ENCODE measurements at regions not wholly inside any gene's neighbourhood (a gene's known extent, or its start where the extent isn't known, plus 50 kb on each side); places are given as distances from the start of the nearest gene placed in this dataset.

GRCh38 chrY:12598783-12599182, 102.2 kb upstream of the USP9Y start:
- DNase-seq = no peak

GRCh38 chrY:12605426-12605825, 95.6 kb upstream of the USP9Y start:
- DNase-seq = no peak

- no peak for DNase-seq
Observed at GRCh38 chrY:12610861-12611260, 90.2 kb upstream of the USP9Y start.

GRCh38 chrY:12615733-12616446, 85.1 kb upstream of the USP9Y start:
- no peak for DNase-seq

GRCh38 chrY:12621454-12622081, 79.5 kb upstream of the USP9Y start:
- DNase-seq = no peak

- DNase-seq = no peak
Observed at GRCh38 chrY:12623204-12623603, 77.8 kb upstream of the USP9Y start.

GRCh38 chrY:12642986-12643385, 58.0 kb upstream of the USP9Y start:
- no peak for DNase-seq

- DNase-seq = no peak
Observed at GRCh38 chrY:12643693-12644348, 57.2 kb upstream of the USP9Y start.

- DNase-seq = no peak
Observed at GRCh38 chrY:12651095-12651494, 49.9 kb upstream of the USP9Y start.
